H1 (cell line): ENCODE measurements at regions not wholly inside any gene's neighbourhood (a gene's known extent, or its start where the extent isn't known, plus 50 kb on each side); places are given as distances from the start of the nearest gene placed in this dataset.
A peak's percentile ranks its signal among the peaks of the same experiment; 100 is the strongest.

Experiments
- CTCF ChIA-PET: fragments of 300-600 bp; sonication (Branson Sonifier 250); formaldehyde crosslinking; loops from one replicate; lab custom pipeline; 2021; ENCODE audit not compliant: partially characterized antibody; lab: Charles Lee
- POLR2A ChIA-PET: fragments of 300-600 bp; sonication (Branson Sonifier 250); formaldehyde crosslinking; loops from one replicate; lab custom pipeline; 2021; ENCODE audit warnings: inconsistent platforms; ENCODE audit not compliant: partially characterized antibody; lab: Charles Lee
- DNase-seq, 2 experiments: peaks; one replicate each; pipeline versions ENCODE4 v3.0.0 to v3.0.0-alpha.2; 2010 to 2022; ENCODE audit warnings: low spot score in 2 of 2, low read depth in 1 of 2, mixed read lengths in 1 of 2
- FAIRE-seq: peaks from 2 replicates; lab custom pipeline; 2011; peaks lifted over from hg19 to GRCh38; lab: Jason Lieb, UNC
- H2AFZ ChIP-seq: 2 replicates; pipeline ENCODE4 v1.8.1; 2012; ENCODE audit warnings: low read length, inconsistent platforms
- H2AK5ac ChIP-seq: 2 replicates; pipeline ENCODE4 v1.6.1; 2013; ENCODE audit warnings: low read depth, low read length
- H2BK120ac ChIP-seq: replicated peaks from 2 replicates; pipeline ENCODE3; 2013; ENCODE audit warnings: low read depth, low read length, inconsistent platforms
- H2BK12ac ChIP-seq: 2 replicates; pipeline ENCODE4 v1.6.1; 2013; ENCODE audit warnings: low read depth, low read length
- H2BK15ac ChIP-seq: 2 replicates; pipeline ENCODE4 v1.6.1; 2013; ENCODE audit warnings: low read length
- H2BK20ac ChIP-seq: 2 replicates; pipeline ENCODE4 v1.6.1; 2013; ENCODE audit warnings: low read length
- H2BK5ac ChIP-seq: 2 replicates; pipeline ENCODE4 v1.6.1; 2013; ENCODE audit warnings: low read depth, low read length
- H3K14ac ChIP-seq: 2 replicates; pipeline ENCODE4 v1.6.1; 2013; ENCODE audit warnings: inconsistent platforms; ENCODE audit not compliant: insufficient read length
- H3K18ac ChIP-seq: 2 replicates; pipeline ENCODE4 v1.6.1; 2013; ENCODE audit warnings: low read length; ENCODE audit errors: extremely low read depth
- H3K23ac ChIP-seq: 2 replicates; pipeline ENCODE4 v1.6.1; 2013; ENCODE audit warnings: inconsistent platforms; ENCODE audit not compliant: insufficient read length
- H3K23me2 ChIP-seq: 2 replicates; pipeline ENCODE4 v1.6.1; 2013; ENCODE audit warnings: low read depth, low read length
- H3K27ac ChIP-seq: 2 replicates; pipeline ENCODE4 v1.6.1; 2011; ENCODE audit warnings: low read depth, low read length, inconsistent platforms
- H3K27me3 ChIP-seq, 4 experiments: replicated peaks in 1 of 4; 1 replicate in 1 of 4; 2 replicates in 3 of 4; pipeline versions ENCODE4 v1.6.1 to v1.8.1; 2011 to 2013; ENCODE audit warnings: low read length in 3 of 4, mild to moderate bottlenecking in 3 of 4, inconsistent platforms in 2 of 4, mixed read lengths in 2 of 4, moderate library complexity in 1 of 4; ENCODE audit not compliant: control insufficient read depth in 3 of 4, insufficient read depth in 3 of 4; ENCODE audit errors: extremely low read depth in 1 of 4
- H3K36me3 ChIP-seq, 4 experiments: 2 replicates each; pipeline versions ENCODE4 v1.6.1 to v1.8.1; 2011 to 2013; ENCODE audit warnings: mild to moderate bottlenecking in 4 of 4, low read length in 3 of 4, moderate library complexity in 2 of 4, control low read depth in 1 of 4, inconsistent platforms in 1 of 4; ENCODE audit not compliant: insufficient read depth in 4 of 4, control insufficient read depth in 2 of 4
- H3K4ac ChIP-seq: replicated peaks from 2 replicates; pipeline ENCODE3; 2013; ENCODE audit warnings: low read length, low read depth, mixed read lengths, inconsistent platforms; ENCODE audit not compliant: insufficient read length
- H3K4me1 ChIP-seq, 4 experiments: replicated peaks in 1 of 4; 1 replicate in 1 of 4; 2 replicates in 3 of 4; pipeline versions ENCODE4 v1.6.1 to v1.8.1; 2011 to 2013; ENCODE audit warnings: low read length in 3 of 4, inconsistent platforms in 2 of 4, mixed read lengths in 1 of 4; ENCODE audit not compliant: insufficient read depth in 4 of 4, control insufficient read depth in 3 of 4
- H3K4me2 ChIP-seq, 2 experiments: 2 replicates each; pipeline versions ENCODE4 v1.6.1 to v1.8.1; 2011 to 2013; ENCODE audit warnings: low read depth in 2 of 2, low read length in 2 of 2, control low read depth in 1 of 2, inconsistent platforms in 1 of 2, mild to moderate bottlenecking in 1 of 2; ENCODE audit not compliant: insufficient read depth in 1 of 2
- H3K4me3 ChIP-seq, 4 experiments: fragments of 200-600, 300-600 bp in 1 of 4; sonication (generic), shearing (Covaris generic), sonication (Bioruptor Twin) in 1 of 4; 2 replicates each; pipeline versions ENCODE4 v1.5.1 to v1.8.1; 2011 to 2016; ENCODE audit warnings: low read length in 4 of 4, low read depth in 3 of 4, control low read depth in 2 of 4, inconsistent platforms in 2 of 4, mild to moderate bottlenecking in 2 of 4, mixed read lengths in 1 of 4, moderate library complexity in 1 of 4; ENCODE audit not compliant: insufficient read depth in 2 of 4; ENCODE audit errors: extremely low read depth in 1 of 4
- H3K56ac ChIP-seq: replicated peaks from 2 replicates; pipeline ENCODE3; 2013; ENCODE audit warnings: low read depth, mild to moderate bottlenecking, mixed read lengths, low read length, inconsistent platforms; ENCODE audit not compliant: insufficient read length
- H3K79me1 ChIP-seq: 2 replicates; pipeline ENCODE4 v1.6.1; 2013; ENCODE audit warnings: low read depth, low read length, control low read depth
- H3K79me2 ChIP-seq, 2 experiments: 2 replicates each; pipeline versions ENCODE4 v1.6.1 to v1.8.1; 2012 to 2013; ENCODE audit warnings: low read length in 2 of 2, mild to moderate bottlenecking in 2 of 2, inconsistent platforms in 1 of 2; ENCODE audit not compliant: insufficient read depth in 2 of 2, control insufficient read depth in 1 of 2
- H3K9ac ChIP-seq, 4 experiments: replicated peaks in 1 of 4; 1 replicate in 1 of 4; 2 replicates in 3 of 4; pipeline versions ENCODE4 v1.6.1 to v1.8.1; 2011 to 2013; ENCODE audit warnings: low read depth in 3 of 4, low read length in 3 of 4, control low read depth in 2 of 4, mild to moderate bottlenecking in 2 of 4, moderate library complexity in 2 of 4, inconsistent platforms in 1 of 4; ENCODE audit errors: extremely low read depth in 1 of 4
- H3K9me3 ChIP-seq, 2 experiments: 2 replicates each; pipeline versions ENCODE4 v1.6.1 to v1.8.1; 2012 to 2013; ENCODE audit warnings: mild to moderate bottlenecking in 2 of 2, moderate library complexity in 2 of 2, control low read depth in 1 of 2, inconsistent platforms in 1 of 2, low read depth in 1 of 2, low read length in 1 of 2, mixed read lengths in 1 of 2; ENCODE audit not compliant: insufficient read depth in 2 of 2
- H4K20me1 ChIP-seq, 2 experiments: replicated peaks in 1 of 2; 2 replicates each; pipeline versions ENCODE3 to v1.8.1; 2011 to 2013; ENCODE audit warnings: inconsistent platforms in 2 of 2, low read length in 2 of 2, mild to moderate bottlenecking in 1 of 2; ENCODE audit not compliant: insufficient read depth in 2 of 2, control insufficient read depth in 1 of 2
- H4K5ac ChIP-seq: 2 replicates; pipeline ENCODE4 v1.6.1; 2013; ENCODE audit warnings: low read length, low read depth, mixed read lengths, inconsistent platforms; ENCODE audit not compliant: insufficient read length
- H4K8ac ChIP-seq: 2 replicates; pipeline ENCODE4 v1.8.0; 2013; ENCODE audit warnings: mild to moderate bottlenecking, moderate library complexity, low read length, inconsistent platforms; ENCODE audit not compliant: insufficient read depth; ENCODE audit errors: extremely low read depth
- H4K91ac ChIP-seq: replicated peaks from 2 replicates; pipeline ENCODE3; 2013; ENCODE audit warnings: low read length, mixed read lengths, inconsistent platforms; ENCODE audit not compliant: insufficient read length
- CBX8 ChIP-seq: fragments of 300-800, 300-1000 bp; sonication (generic); IDR thresholded peaks from 2 replicates; pipeline ENCODE4 v1.7.1; 2016; ENCODE audit warnings: low read depth, low read length, borderline replicate concordance
- GABPA ChIP-seq: IDR thresholded peaks from 2 replicates; pipeline ENCODE4 v1.6.1; 2011; ENCODE audit warnings: mild to moderate bottlenecking, low read length, moderate library complexity, borderline replicate concordance; ENCODE audit not compliant: insufficient read depth
- MAFK ChIP-seq: IDR thresholded peaks from 2 replicates; pipeline ENCODE4 v1.6.1; 2012; ENCODE audit warnings: low read depth, mild to moderate bottlenecking, improper control_type of control experiment, low read length
- RXRA ChIP-seq: IDR thresholded peaks from 2 replicates; pipeline ENCODE4 v1.6.1; 2011; ENCODE audit warnings: low read depth, mild to moderate bottlenecking, low read length, moderate library complexity; ENCODE audit not compliant: insufficient read depth
- SP4 ChIP-seq: IDR thresholded peaks from 2 replicates; pipeline ENCODE4 v1.6.1; 2012; ENCODE audit warnings: low read length, inconsistent platforms
- TEAD4 ChIP-seq: IDR thresholded peaks from 2 replicates; pipeline ENCODE4 v1.6.1; 2012; ENCODE audit warnings: low read depth, low read length, inconsistent platforms, mixed read lengths
- USF2 ChIP-seq: IDR thresholded peaks from 2 replicates; pipeline ENCODE4 v1.6.1; 2011; ENCODE audit warnings: low read length, improper control_type of control experiment
- WGBS, 2 experiments: shearing (Covaris generic) in 1 of 2; methylation state at CpG; one replicate each; pipeline versions ENCODE4 v1.1.6 to v1.1.7; 2013 to 2015; ENCODE audit warnings: low lambda C conversion rate in 2 of 2, mixed read lengths in 2 of 2, inconsistent platforms in 1 of 2, low coverage in 1 of 2, missing lambda C conversion rate in 1 of 2; ENCODE audit not compliant: insufficient replicate concordance in 2 of 2, insufficient coverage in 1 of 2, insufficient read length in 1 of 2; ENCODE audit errors: extremely low coverage in 1 of 2, missing lambda C conversion rate in 1 of 2; 5-methylcytosine and 5-hydroxymethylcytosine counted together
- TF ChIP-seq, protein P1 (sequence below): IDR thresholded peaks from 2 replicates; pipeline ENCODE4 v1.6.1; 2012; ENCODE audit warnings: inconsistent platforms

DNA sequence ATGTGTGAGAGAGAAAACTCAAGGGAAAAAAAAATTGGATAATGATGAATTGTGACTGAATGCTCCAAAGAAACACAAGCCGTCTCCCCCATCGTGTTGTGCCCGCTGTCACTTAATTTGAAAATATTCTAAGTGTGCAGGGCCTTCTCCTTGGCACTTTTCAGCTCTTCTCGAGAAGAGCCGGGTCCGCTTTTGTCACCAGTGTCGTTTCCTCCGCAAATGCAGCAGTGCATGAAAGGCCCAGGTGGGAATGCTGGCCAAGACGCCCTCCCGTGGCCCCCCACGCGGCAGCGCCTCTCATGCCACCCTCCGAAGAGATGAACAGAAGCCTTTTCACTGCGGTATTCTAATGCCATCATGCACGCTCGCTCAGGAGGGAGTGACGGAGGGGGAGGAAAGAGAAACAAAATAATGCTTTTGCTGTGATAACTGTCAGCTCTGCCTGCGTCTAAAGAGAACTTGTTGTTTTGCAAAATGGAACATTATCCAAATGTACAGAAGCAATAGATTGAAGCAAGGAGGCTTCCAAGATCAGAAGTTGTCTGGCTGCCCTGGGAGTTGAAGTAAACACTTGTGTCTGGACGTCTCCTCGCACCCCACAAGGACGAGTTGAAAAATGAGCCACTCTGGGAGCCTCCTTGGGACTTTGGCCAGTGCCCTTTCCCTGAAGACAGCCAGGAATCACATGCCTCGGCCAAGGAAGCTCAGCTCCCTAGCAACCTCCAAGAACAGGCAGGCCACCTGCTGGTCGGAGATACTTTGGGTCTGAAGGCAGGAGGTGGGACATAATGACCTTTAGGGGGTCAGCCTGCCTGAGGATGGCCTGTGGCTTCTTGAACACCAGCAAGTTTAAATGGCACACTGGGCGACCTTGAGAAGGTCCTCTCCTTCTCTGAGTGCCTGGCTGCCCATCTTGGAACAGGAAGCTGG lies 166.1 kb upstream of the ZC3H12A start:
- Histone ChIP-seq H4K8ac (no peak overlapping the region), H3K4me1 (peaks cover 0 to 7% (median 2%) of the 10 kb centered on the region in 4 experiments; a peak in 3 of 7 replicates), H3K56ac (no peak overlapping the region), H3K36me3 (no peaks in the 10 kb centered on the region), H2BK20ac (no peak overlapping the region), H3K9ac (no peak overlapping the region), H4K91ac (no peak overlapping the region), H2BK5ac (0 out of 2 replicates have a peak overlapping the region, but pooled peaks have one; percentile 24), H3K9me3 (no peaks in the 10 kb centered on the region), H3K4me3 (no peak overlapping the region), H4K20me1 (no peaks in the 10 kb centered on the region), H2AK5ac (no peak overlapping the region), H4K5ac (no peak overlapping the region), H3K79me1 (no peaks in the 10 kb centered on the region), H3K23me2 (0 out of 2 replicates have a peak, but pooled peaks cover 2% of the 10 kb centered on the region), H3K14ac (no peak overlapping the region), H3K4me2 (no peak overlapping the region), H2BK12ac (peak overlapping the region; percentile 55; the same call in 1 of the 2 replicates), H3K4ac (no peak overlapping the region), H3K27me3 (no peaks in the 10 kb centered on the region; a peak in 1 of 7 replicates), H3K27ac (no peak overlapping the region), H2AFZ (no peak overlapping the region), H2BK120ac (no peak overlapping the region), H2BK15ac (no peak overlapping the region), H3K79me2 (no peaks in the 10 kb centered on the region), H3K23ac (no peak overlapping the region), H3K18ac (no peak overlapping the region)
- TF ChIP-seq CBX8 (no peak), USF2 (no peak), GABPA (no peak), TEAD4 (no peak), RXRA (no peak), SP4 (no peak), MAFK (no peak)
- TF ChIP-seq, protein P1, sequence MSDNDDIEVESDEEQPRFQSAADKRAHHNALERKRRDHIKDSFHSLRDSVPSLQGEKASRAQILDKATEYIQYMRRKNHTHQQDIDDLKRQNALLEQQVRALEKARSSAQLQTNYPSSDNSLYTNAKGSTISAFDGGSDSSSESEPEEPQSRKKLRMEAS: no peak
- CTCF ChIA-PET: interaction anchor here (0.6 to 4.3 kb wide), 10 partner anchors 9 to 322 kb away, joined by 3 to 26 read pairs (median 3); no protein-coding TSS in a partner anchor
- WGBS, 2 experiments: 85% methylated on average over 24 of the region's 25 CpGs; no CpG with 5 or more reads in 1 of the 2 experiments
- FAIRE-seq (no peak), DNase-seq (no peak)
- POLR2A ChIA-PET: interaction anchor here (1.0 to 1.6 kb wide), 3 partner anchors 11 to 34 kb away, joined by 3 to 4 read pairs (median 3); no protein-coding TSS in a partner anchor
